NCI-H524 (cell line): ENCODE measurements at regions not wholly inside any gene's neighbourhood (a gene's known extent, or its start where the extent isn't known, plus 50 kb on each side); places are given as distances from the start of the nearest gene placed in this dataset.
A peak's percentile ranks its signal among the peaks of the same experiment; 100 is the strongest.
"Not testable (repeated sequence)": the region's sequence is repeated elsewhere in the genome, so short reads cannot be mapped to it uniquely, and the experiment has no call there.

ENCODE experiments used
- DNase-seq, 2 experiments: peaks; one replicate each; lab custom pipeline; 2025; lab: John Stamatoyannopoulos, UW

DNA sequence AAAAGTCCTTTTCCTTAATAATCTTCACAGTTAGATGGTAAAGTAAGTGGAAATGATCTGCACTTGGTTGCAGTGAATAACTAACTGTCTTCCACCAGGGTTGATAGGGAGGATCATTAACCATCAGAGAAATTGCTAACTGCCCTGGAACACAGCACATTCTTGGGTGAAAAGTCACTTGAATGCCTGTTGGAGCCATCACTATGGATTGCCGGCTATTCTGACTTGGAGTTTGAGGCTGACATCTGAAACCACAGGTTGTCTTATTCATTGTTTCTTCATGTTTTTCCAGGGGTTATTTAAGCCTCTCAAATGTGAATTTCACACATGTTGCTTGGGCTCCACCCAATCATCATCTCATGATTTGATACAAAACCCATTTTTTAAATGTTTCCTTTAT lies 901.4 kb downstream of the MCTP2 start:
- DNase-seq = no peak

DNA sequence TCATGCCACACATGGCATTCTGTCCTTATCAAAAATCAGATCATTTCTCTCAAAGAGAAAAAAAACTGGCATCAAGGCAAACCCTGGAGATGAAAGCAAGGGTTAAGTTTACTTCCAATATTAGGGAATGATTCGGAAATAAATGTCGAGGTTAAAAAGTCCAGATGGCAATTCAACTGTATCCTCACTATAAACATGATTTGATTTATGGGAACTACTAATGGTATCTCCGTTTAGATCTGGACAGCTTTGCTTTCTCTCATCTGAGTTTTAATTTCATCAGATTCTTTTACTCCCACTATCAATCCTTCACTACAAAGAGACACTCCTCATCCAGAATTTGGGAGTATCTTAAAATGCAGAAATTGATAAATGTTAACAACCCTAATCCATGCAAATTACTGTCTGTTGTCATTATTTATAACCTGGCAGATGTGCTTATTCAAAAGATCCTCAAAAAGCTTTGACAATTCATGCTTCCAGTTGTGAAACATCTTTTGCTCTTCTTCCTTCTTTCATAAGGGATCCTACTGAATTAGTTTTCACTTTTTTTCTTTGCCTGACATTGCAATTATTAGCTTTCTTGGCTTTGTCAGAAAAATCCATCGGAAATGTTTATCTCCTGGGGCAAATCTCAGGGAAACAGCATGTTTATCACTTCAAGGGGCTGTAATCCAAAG lies 903.2 kb downstream of the MCTP2 start:
- DNase-seq = no peak

- DNase-seq = no peak
Observed at GRCh38 chr15:95138604-95139270, 907.4 kb downstream of the MCTP2 start.

GRCh38 chr15:95141486-95141885 lies 910.1 kb downstream of the MCTP2 start:
- DNase-seq = no peak

DNA sequence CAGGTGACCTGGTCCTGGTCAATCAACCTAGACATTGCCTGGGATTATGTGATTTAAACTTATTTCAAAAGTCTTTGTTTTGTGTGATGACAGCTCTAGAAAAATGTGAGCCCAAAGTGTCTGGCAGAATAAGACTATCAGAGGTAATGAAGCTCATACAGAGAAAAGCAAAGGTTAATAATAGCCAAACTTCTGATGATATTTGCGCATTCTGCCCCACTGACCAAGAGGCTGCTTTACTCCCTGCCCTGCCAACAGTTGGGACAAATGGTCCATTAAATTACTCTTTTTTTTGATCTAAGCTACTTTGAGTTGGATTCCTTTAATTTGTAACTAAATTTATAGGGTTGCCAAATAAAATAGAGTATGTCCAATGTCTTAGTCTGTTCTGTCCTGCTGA lies 911.2 kb downstream of the MCTP2 start:
- no peak for DNase-seq

- DNase-seq = no peak
Observed at GRCh38 chr15:95146481-95146880, 915.1 kb downstream of the MCTP2 start.

DNA sequence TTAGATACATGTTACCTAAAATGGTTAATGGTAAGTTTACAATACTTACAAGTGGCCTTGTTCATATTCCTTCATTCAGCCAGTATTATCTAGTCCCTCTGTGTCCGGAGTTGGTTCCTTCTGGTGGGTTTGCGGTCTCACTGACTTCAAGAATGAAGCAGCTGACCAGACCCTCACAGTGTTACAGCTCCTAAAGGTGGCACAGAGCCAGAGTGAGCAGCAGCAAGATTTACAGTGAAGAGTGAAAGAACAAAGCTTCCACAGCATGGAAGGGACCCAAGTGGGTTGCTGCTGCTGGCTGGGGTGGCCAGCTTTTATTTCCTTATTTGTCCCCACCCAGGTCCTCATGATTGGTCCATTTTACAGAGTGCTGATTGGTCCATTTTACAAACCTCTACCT lies 916.8 kb downstream of the MCTP2 start:
- no peak for DNase-seq

DNA sequence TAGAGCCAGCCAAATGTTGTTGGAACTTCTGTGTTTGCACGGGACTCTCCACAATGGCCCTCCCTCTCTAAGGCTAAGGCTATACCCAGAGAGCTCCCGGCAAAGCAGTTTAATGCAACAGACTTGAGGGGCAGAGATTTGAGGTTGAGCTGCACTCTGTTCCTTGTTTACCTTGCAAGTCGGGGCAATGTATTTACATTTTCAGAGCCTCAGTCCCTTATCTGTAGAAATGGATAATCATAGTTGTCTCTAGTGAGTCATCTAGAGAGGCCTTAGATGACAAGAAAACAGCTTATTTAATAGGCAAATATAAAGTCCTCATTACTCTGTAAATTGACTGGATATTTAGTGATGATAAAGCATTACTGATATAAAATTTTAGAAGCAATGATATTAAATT lies 917.7 kb downstream of the MCTP2 start:
- DNase-seq = no peak

DNA sequence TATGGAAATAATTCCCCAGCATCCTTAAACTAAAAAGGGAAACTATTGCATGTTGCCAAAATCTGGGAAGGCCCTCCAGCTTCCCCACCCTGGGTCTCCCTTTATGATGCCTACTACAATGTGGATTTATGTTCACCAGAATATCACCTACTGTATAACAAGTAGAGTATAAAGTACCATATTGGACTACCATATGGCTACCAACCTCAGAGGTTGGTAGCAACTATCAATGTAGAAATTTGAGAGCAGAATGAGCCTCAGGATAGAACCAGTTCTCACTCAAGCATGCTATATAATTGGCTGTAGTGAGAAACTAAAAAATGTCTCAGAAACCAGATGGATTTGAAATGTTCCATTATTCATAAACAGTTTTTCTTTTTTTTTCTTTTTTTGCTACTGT lies 918.4 kb downstream of the MCTP2 start:
- DNase-seq = peak in 1 of 2 experiments; percentile 7

DNA sequence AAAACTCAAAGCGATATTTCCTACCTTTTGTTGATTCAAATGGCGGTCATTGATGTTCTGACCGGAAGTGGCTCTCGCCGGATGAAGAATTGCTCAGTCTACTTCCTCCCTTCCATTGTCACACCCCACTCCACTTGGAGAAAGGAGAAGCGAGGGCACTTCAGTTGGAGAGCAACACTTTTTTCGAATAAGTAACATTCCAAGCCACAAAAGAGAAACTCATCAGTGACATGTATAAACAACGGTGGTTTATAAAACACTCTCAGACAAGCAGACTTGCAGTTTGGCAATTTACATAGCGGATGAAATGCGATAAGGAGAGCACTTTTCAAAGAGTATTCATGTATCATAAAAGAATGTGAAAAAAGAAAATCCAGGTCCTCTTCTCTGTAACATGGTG lies 919.1 kb downstream of the MCTP2 start:
- DNase-seq = no peak

- DNase-seq = no peak
Observed at GRCh38 chr15:95152741-95153140, 921.4 kb downstream of the MCTP2 start.

DNA sequence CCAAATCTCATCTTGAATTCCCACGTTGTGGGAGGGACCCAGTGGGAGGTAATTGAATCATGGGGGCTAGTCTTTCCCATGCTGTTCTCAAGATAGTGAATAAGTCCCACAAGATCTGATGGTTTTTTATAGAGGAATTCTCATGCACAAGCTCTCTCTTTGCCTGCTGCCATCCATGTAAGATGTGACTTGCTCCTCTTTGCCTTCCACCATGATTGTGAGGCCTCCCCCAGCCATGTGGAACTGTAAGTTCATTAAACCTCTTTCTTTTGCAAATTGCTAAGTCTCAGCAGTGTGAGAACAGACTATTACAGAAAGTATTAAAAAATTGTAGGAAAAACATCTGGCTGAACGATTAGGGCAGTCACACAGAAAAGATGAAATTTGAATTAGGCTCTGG lies 921.8 kb downstream of the MCTP2 start:
- not testable (repeated sequence) for DNase-seq

- no peak for DNase-seq
Observed at GRCh38 chr15:95160316-95160715, 929.0 kb downstream of the MCTP2 start.

GRCh38 chr15:95162069-95162468 lies 930.7 kb downstream of the MCTP2 start:
- no peak for DNase-seq

DNA sequence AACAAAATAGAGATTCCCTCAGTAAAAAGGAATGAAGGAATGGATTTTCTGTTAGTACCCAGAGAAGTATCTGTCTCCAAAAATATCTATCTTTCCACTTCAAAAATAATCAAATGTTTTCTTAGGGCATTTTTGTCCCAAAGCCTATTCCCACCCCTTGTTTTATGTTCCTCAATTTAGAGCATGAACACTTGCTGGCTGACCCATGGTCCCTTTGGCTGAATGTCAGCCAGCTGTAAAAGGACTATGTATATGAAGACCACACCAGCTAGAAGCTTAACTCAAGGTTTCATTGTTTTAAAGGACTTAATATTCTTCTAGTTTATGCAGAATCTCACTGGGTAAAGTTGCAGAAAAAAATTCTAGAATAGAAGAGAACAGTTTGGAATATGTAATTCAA lies 931.2 kb downstream of the MCTP2 start:
- no peak for DNase-seq

GRCh38 chr15:95162967-95163531 lies 931.7 kb downstream of the MCTP2 start:
- DNase-seq = no peak

- no peak for DNase-seq
Observed at GRCh38 chr15:95168152-95168551, 936.8 kb downstream of the MCTP2 start.

GRCh38 chr15:95168951-95169431 lies 937.6 kb downstream of the MCTP2 start:
- no peak for DNase-seq

DNA sequence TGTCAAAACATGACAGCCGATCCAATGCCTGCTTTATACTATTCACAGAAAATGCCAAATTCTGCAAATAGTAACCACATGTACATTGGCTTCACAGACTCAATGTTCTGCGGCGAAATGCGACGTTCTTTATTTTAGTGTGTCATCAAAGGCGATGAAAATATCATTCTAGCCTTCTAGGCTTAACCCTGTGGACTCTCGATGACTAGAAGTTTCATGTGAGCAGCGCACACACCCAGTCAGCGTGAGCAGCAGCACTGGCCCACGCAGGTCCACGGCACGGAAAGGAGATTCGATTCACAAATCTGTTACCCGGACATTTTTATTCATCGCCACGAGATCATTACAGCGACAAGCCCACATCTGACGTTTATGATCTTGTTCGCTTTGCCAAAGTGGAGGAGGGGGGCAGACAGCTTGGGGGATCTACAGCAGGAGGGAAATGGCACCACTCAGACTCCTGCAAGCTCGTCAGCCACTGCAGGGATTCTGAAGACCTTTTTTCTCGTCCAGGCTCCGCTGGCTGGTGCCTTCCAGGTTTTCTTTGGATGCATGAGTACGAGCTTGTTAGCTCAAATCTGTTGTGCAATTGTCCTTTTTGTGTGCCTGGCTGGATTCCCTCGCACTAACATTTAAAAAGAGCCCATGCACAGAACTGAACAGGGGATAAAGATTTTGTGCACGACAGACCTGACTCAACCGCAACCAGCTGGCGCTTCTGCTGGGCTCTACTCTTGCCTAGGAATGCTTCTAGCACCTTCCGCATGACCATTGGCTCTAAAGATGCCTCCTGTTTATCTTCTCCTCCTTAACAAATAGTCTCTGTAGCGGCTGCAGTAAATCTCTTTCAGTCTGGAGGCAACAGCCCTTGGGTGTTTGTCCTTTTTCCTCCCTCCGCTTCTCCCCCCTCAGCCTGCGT lies 938.4 kb downstream of the MCTP2 start:
- no peak for DNase-seq

DNA sequence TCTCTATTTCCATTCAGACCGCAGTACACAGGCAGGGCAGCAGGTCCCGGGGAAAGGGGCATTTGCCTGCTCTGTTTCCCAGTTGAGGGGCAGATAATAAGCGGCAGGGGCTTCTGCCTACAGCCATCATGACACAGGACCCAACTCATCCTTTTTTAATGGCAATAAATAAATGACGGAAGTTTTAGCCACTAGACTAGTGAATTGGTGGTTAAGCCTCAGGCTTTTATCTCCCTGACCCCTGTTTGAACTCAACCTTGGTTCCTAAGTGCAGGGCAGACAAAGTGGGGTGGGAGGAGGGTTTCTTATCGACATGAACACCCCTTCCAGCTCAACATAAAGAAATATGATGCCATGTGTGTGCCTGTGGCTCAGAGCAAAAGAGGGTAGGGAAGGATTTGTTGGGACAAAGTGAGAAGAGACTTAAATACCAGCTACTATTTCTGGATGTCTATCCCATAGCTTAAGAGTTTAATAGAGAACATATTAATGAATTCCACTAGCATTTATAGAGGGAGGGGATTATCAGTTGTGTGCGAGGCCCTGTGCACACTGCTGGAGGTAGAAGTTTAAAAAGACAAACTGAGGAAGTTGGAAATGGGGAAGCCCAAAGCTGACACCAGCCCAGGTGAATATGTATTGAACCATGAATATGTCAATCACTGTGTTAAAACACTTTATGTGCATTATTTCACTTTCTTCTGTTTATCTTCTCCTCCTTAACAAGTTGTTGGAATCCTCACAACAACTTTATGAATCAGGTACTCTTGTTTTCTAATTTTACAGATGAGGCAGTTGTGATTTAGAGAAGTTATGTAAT lies 939.4 kb downstream of the MCTP2 start:
- no peak for DNase-seq

DNA sequence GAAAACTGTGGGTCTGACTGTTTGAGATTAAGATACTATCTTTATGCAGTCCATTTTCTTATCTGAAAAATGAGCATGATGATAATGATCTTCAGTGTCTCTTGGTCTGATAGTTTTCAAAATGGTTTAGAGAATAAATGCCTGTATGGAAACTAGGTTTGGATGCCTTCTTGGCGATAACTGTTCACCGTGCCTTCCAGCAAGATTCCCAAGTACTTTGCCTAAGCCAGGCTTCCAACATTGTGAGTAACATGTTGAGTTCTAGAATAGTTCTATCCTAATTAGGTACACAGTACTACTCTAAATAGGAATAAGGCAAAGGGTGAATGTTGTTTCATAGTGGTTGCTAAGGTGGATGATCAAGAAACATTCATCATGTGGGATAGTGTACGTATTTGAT lies 940.2 kb downstream of the MCTP2 start:
- DNase-seq = no peak
